H1 (cell line): ENCODE measurements at regions not wholly inside any gene's neighbourhood (a gene's known extent, or its start where the extent isn't known, plus 50 kb on each side); places are given as distances from the start of the nearest gene placed in this dataset.

Experiments used
- ATF3 ChIP-seq: IDR thresholded peaks from 2 replicates; pipeline ENCODE4 v1.6.1; 2011; ENCODE audit warnings: low read depth, mild to moderate bottlenecking, low read length; ENCODE audit not compliant: insufficient read depth
- CBX8 ChIP-seq: fragments of 300-800, 300-1000 bp; sonication (generic); IDR thresholded peaks from 2 replicates; pipeline ENCODE4 v1.7.1; 2016; ENCODE audit warnings: low read depth, low read length, borderline replicate concordance
- EGR1 ChIP-seq: IDR thresholded peaks from 2 replicates; pipeline ENCODE4 v1.6.1; 2011; ENCODE audit warnings: low read depth, low read length, borderline replicate concordance
- EP300 ChIP-seq, 2 experiments: IDR thresholded peaks; 1 replicate in 1 of 2; 2 replicates in 1 of 2; pipeline ENCODE4 v1.6.1; 2011 to 2012; ENCODE audit warnings: low read depth in 2 of 2, low read length in 2 of 2, mild to moderate bottlenecking in 2 of 2, borderline replicate concordance in 1 of 2, inconsistent platforms in 1 of 2, moderate library complexity in 1 of 2
- HDAC2 ChIP-seq, 2 experiments: fragments of 300-600 bp in 1 of 2; sonication (generic) in 1 of 2; IDR thresholded peaks; 2 replicates each; pipeline ENCODE4 v1.6.1; 2011 to 2012; ENCODE audit warnings: low read depth in 2 of 2, low read length in 2 of 2, mild to moderate bottlenecking in 2 of 2, moderate library complexity in 2 of 2, borderline replicate concordance in 1 of 2, inconsistent platforms in 1 of 2
- SIN3A ChIP-seq, 2 experiments: IDR thresholded peaks in 1 of 2; conservative IDR thresholded peaks in 1 of 2; 2 replicates each; pipeline ENCODE4 v1.6.1; 2011 to 2012; ENCODE audit warnings: low read length in 2 of 2, improper control_type of control experiment in 1 of 2, low read depth in 1 of 2, mild to moderate bottlenecking in 1 of 2
- TAF7 ChIP-seq: optimal IDR thresholded peaks from 2 replicates; pipeline ENCODE3; 2011; ENCODE audit warnings: low read depth, mild to moderate bottlenecking, inconsistent platforms, low read length, moderate library complexity, borderline replicate concordance
- TEAD4 ChIP-seq: IDR thresholded peaks from 2 replicates; pipeline ENCODE4 v1.6.1; 2012; ENCODE audit warnings: low read depth, low read length, inconsistent platforms, mixed read lengths

- TF ChIP-seq CBX8 (no peak), TAF7 (no peak), TEAD4 (no peak), ATF3 (no peak), EP300 (IDR thresholded peaks at IDR 0.05; ENCODE audit: borderline replicate concordance in 1 of 2, low read depth in 2 of 2, low read length in 2 of 2) (no peak), HDAC2 (IDR thresholded peaks at IDR 0.05; ENCODE audit: borderline replicate concordance in 1 of 2, low read depth in 2 of 2, low read length in 2 of 2) (no peak), EGR1 (no peak), SIN3A (conservative IDR thresholded peaks at IDR 0.05 in 1 of 2, IDR thresholded peaks at IDR 0.05 in 1 of 2; ENCODE audit: low read depth in 1 of 2, low read length in 2 of 2) (no peak)
These were observed 311.2 kb downstream of the FOXO1 start (continued) for GRCh38 chr13:40355126-40355724.
